HEK293 (cell line): ENCODE measurements at regions not wholly inside any gene's neighbourhood (a gene's known extent, or its start where the extent isn't known, plus 50 kb on each side); places are given as distances from the start of the nearest gene placed in this dataset.

Experiments
- CTCF ChIA-PET: fragments of 350-600 bp; formaldehyde crosslinking; extraction: SDS; loops from one replicate; lab custom pipeline; 2021; ENCODE audit warnings: antibody characterized with exemption; lab: Yijun Ruan, JAX
- POLR2A ChIA-PET: fragments of 300-600 bp; formaldehyde crosslinking; extraction: SDS; loops from one replicate; lab custom pipeline; 2020; ENCODE audit warnings: antibody characterized with exemption, inconsistent platforms; lab: Yijun Ruan, JAX
- H3K27ac ChIP-seq: fragments of 200-500 bp; sonication (Bioruptor generic); 2 replicates; pipeline ENCODE4 v1.5.1; 2014; ENCODE audit warnings: low read depth, low read length, control low read depth, inconsistent platforms; ENCODE audit errors: extremely low read depth
- H3K36me3 ChIP-seq, 2 experiments: fragments of 200-500 bp in 1 of 2; sonication (Bioruptor generic) in 1 of 2; 1 replicate in 1 of 2; 2 replicates in 1 of 2; pipeline ENCODE4 v1.5.1; 2014 to 2017; ENCODE audit warnings: inconsistent platforms in 2 of 2, low read length in 2 of 2; ENCODE audit not compliant: control insufficient read depth in 2 of 2, insufficient read depth in 1 of 2
- H3K4me1 ChIP-seq: fragments of 200-500 bp; sonication (Bioruptor generic); 2 replicates; pipeline ENCODE4 v1.5.1; 2014; ENCODE audit warnings: mild to moderate bottlenecking, low read length, inconsistent platforms; ENCODE audit not compliant: control insufficient read depth, insufficient read depth
- H3K4me3 ChIP-seq: 2 replicates; pipeline ENCODE4 v1.5.1; 2011; ENCODE audit warnings: low read depth, mild to moderate bottlenecking, control low read depth, low read length, moderate library complexity
- H3K9me3 ChIP-seq: fragments of 200-500 bp; sonication (Bioruptor generic); 2 replicates; pipeline ENCODE4 v1.5.1; 2014; ENCODE audit warnings: low read depth, low read length, inconsistent platforms; ENCODE audit not compliant: control insufficient read depth, insufficient read depth
- ELK4 ChIP-seq: IDR thresholded peaks from 2 replicates; pipeline ENCODE4 v1.6.1; 2011; ENCODE audit warnings: mild to moderate bottlenecking, low read depth, low read length, borderline replicate concordance
- KLF16 ChIP-seq: fragments of 450-650 bp; formaldehyde crosslinking; IDR thresholded peaks from 2 replicates; pipeline ENCODE4 v1.5.1; 2017; ENCODE audit warnings: missing biosample characterization, missing genetic modification characterization
- PRDM10 ChIP-seq: fragments of 450-650 bp; formaldehyde crosslinking; IDR thresholded peaks from 2 replicates; pipeline ENCODE4 v1.5.1; 2016; ENCODE audit warnings: missing biosample characterization, missing genetic modification characterization
- RBAK ChIP-seq: fragments of 450-650 bp; formaldehyde crosslinking; IDR thresholded peaks from 2 replicates; pipeline ENCODE4 v1.5.1; 2016; ENCODE audit warnings: missing biosample characterization, missing genetic modification characterization
- SETDB1 ChIP-seq: IDR thresholded peaks from one replicate; pipeline ENCODE4 v1.6.1; 2017; ENCODE audit warnings: mild to moderate bottlenecking, low read length, moderate library complexity, mixed read lengths; ENCODE audit not compliant: insufficient read length
- ZBTB8A ChIP-seq: fragments of 450-650 bp; formaldehyde crosslinking; IDR thresholded peaks from 2 replicates; pipeline ENCODE4 v1.5.1; 2016; ENCODE audit warnings: missing biosample characterization, missing genetic modification characterization
- ZNF121 ChIP-seq: fragments of 450-650 bp; formaldehyde crosslinking; IDR thresholded peaks from 2 replicates; pipeline ENCODE4 v1.5.1; 2016; ENCODE audit warnings: missing biosample characterization, missing genetic modification characterization
- ZNF302 ChIP-seq: fragments of 450-650 bp; formaldehyde crosslinking; IDR thresholded peaks from 2 replicates; pipeline ENCODE4 v1.5.1; 2016; ENCODE audit warnings: missing biosample characterization, missing genetic modification characterization, low read depth
- ZNF391 ChIP-seq: fragments of 450-650 bp; formaldehyde crosslinking; IDR thresholded peaks from 2 replicates; pipeline ENCODE4 v1.5.1; 2016; ENCODE audit warnings: low read depth, missing biosample characterization, missing genetic modification characterization, borderline replicate concordance
- ZNF394 ChIP-seq: fragments of 450-650 bp; formaldehyde crosslinking; IDR thresholded peaks from 2 replicates; pipeline ENCODE4 v1.5.1; 2016; ENCODE audit warnings: missing biosample characterization, missing genetic modification characterization, mild to moderate bottlenecking, moderate library complexity, borderline replicate concordance
- ZNF404 ChIP-seq: fragments of 450-650 bp; formaldehyde crosslinking; IDR thresholded peaks from 2 replicates; pipeline ENCODE4 v1.5.1; 2017; ENCODE audit warnings: missing biosample characterization, missing genetic modification characterization
- ZNF449 ChIP-seq: fragments of 450-650 bp; formaldehyde crosslinking; IDR thresholded peaks from 2 replicates; pipeline ENCODE4 v1.5.1; 2017; ENCODE audit warnings: missing biosample characterization, mild to moderate bottlenecking, missing genetic modification characterization, moderate library complexity
- ZNF571 ChIP-seq: fragments of 450-650 bp; formaldehyde crosslinking; IDR thresholded peaks from 2 replicates; pipeline ENCODE4 v1.5.0; 2017; ENCODE audit warnings: missing biosample characterization, missing genetic modification characterization
- ZNF610 ChIP-seq: fragments of 450-650 bp; formaldehyde crosslinking; IDR thresholded peaks from 2 replicates; pipeline ENCODE4 v1.5.1; 2016; ENCODE audit warnings: missing biosample characterization, missing genetic modification characterization, borderline replicate concordance
- TF ChIP-seq, protein P1 (sequence below): fragments of 450-650 bp; formaldehyde crosslinking; IDR thresholded peaks from 2 replicates; pipeline ENCODE4 v1.5.1; 2017; ENCODE audit warnings: missing biosample characterization, missing genetic modification characterization
- TF ChIP-seq, protein P2 (sequence below): fragments of 450-650 bp; formaldehyde crosslinking; IDR thresholded peaks from 2 replicates; pipeline ENCODE4 v1.5.1; 2016; ENCODE audit warnings: missing biosample characterization, missing genetic modification characterization
- TF ChIP-seq, protein P3 (sequence below): fragments of 450-650 bp; formaldehyde crosslinking; IDR thresholded peaks from 2 replicates; pipeline ENCODE4 v1.5.1; 2016; ENCODE audit warnings: missing biosample characterization, missing genetic modification characterization
- TF ChIP-seq, protein P4 (sequence below): fragments of 450-650 bp; formaldehyde crosslinking; IDR thresholded peaks from 2 replicates; pipeline ENCODE4 v1.5.1; 2016; ENCODE audit warnings: missing biosample characterization, missing genetic modification characterization

DNA sequence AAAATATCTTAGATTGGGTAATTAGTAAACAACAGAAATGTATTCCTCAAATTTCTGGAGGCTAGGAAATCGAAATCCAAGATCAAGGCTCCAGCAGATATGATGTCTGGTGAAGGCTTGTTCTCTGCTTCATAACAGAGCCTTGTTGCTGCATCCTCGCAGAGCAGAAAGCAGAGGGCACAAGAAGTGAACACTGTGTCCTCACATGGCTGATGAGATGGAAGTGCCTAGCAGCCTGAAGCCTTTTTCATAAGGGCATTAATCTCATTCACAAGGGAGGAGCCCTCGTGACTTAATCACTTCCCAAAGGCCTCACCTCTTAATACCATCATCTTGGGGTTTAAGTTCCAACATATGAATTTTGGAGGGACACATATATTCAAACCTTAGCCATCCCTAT, 77.2 kb upstream of the FOXD3 start (continued):
- TF ChIP-seq, protein P1, sequence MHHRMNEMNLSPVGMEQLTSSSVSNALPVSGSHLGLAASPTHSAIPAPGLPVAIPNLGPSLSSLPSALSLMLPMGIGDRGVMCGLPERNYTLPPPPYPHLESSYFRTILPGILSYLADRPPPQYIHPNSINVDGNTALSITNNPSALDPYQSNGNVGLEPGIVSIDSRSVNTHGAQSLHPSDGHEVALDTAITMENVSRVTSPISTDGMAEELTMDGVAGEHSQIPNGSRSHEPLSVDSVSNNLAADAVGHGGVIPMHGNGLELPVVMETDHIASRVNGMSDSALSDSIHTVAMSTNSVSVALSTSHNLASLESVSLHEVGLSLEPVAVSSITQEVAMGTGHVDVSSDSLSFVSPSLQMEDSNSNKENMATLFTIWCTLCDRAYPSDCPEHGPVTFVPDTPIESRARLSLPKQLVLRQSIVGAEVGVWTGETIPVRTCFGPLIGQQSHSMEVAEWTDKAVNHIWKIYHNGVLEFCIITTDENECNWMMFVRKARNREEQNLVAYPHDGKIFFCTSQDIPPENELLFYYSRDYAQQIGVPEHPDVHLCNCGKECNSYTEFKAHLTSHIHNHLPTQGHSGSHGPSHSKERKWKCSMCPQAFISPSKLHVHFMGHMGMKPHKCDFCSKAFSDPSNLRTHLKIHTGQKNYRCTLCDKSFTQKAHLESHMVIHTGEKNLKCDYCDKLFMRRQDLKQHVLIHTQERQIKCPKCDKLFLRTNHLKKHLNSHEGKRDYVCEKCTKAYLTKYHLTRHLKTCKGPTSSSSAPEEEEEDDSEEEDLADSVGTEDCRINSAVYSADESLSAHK (tag by site-specific recombination): no peak
- no peak for TF ChIP-seq ZNF394 (tag by site-specific recombination)
- no peak for TF ChIP-seq ZBTB8A (tag by site-specific recombination)
- TF ChIP-seq, protein P2, sequence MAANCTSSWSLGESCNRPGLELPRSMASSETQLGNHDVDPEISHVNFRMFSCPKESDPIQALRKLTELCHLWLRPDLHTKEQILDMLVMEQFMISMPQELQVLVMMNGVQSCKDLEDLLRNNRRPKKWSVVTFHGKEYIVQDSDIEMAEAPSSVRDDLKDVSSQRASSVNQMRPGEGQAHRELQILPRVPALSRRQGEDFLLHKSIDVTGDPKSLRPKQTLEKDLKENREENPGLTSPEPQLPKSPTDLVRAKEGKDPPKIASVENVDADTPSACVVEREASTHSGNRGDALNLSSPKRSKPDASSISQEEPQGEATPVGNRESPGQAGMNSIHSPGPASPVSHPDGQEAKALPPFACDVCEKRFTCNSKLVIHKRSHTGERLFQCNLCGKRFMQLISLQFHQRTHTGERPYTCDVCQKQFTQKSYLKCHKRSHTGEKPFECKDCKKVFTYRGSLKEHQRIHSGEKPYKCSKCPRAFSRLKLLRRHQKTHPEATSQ (tag by site-specific recombination): no peak
- TF ChIP-seq SETDB1: no peak
- TF ChIP-seq, protein P3, sequence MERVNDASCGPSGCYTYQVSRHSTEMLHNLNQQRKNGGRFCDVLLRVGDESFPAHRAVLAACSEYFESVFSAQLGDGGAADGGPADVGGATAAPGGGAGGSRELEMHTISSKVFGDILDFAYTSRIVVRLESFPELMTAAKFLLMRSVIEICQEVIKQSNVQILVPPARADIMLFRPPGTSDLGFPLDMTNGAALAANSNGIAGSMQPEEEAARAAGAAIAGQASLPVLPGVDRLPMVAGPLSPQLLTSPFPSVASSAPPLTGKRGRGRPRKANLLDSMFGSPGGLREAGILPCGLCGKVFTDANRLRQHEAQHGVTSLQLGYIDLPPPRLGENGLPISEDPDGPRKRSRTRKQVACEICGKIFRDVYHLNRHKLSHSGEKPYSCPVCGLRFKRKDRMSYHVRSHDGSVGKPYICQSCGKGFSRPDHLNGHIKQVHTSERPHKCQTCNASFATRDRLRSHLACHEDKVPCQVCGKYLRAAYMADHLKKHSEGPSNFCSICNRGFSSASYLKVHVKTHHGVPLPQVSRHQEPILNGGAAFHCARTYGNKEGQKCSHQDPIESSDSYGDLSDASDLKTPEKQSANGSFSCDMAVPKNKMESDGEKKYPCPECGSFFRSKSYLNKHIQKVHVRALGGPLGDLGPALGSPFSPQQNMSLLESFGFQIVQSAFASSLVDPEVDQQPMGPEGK: no peak
- no peak for TF ChIP-seq ZNF610 (tag by site-specific recombination)
- TF ChIP-seq, protein P4, sequence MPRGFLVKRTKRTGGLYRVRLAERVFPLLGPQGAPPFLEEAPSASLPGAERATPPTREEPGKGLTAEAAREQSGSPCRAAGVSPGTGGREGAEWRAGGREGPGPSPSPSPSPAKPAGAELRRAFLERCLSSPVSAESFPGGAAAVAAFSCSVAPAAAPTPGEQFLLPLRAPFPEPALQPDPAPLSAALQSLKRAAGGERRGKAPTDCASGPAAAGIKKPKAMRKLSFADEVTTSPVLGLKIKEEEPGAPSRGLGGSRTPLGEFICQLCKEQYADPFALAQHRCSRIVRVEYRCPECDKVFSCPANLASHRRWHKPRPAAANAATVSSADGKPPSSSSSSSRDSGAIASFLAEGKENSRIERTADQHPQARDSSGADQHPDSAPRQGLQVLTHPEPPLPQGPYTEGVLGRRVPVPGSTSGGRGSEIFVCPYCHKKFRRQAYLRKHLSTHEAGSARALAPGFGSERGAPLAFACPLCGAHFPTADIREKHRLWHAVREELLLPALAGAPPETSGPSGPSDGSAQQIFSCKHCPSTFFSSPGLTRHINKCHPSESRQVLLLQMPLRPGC (tag by site-specific recombination): no peak
- TF ChIP-seq KLF16 (tag by site-specific recombination): no peak
- TF ChIP-seq ZNF391: no peak
- no peak for TF ChIP-seq ELK4
- TF ChIP-seq PRDM10: no peak
- TF ChIP-seq ZNF302 (tag by site-specific recombination): no peak

GRCh38 chr1:63248216-63248615, 74.2 kb upstream of the FOXD3 start:
- POLR2A ChIA-PET: no interaction called here
- TF ChIP-seq ZNF121 (no peak), ZNF449 (tag by site-specific recombination) (no peak), ZNF571 (tag by site-specific recombination) (no peak), RBAK (tag by site-specific recombination) (no peak), ZNF404 (no peak)

More at GRCh38 chr1:63248216-63248615, 74.2 kb upstream of the FOXD3 start:
- H3K9me3 ChIP-seq: no peaks in the 10 kb centered on the region
- no peak overlapping the region for H3K27ac ChIP-seq
- H3K4me3 ChIP-seq: no peak overlapping the region
- no peaks in the 10 kb centered on the region for H3K36me3 ChIP-seq
- CTCF ChIA-PET: no interaction called here
- H3K4me1 ChIP-seq: no peaks in the 10 kb centered on the region
